Cardiac fibroblast (primary cell): ENCODE measurements at regions not wholly inside any gene's neighbourhood (a gene's known extent, or its start where the extent isn't known, plus 50 kb on each side); places are given as distances from the start of the nearest gene placed in this dataset.
"Not testable (repeated sequence)": the region's sequence is repeated elsewhere in the genome, so short reads cannot be mapped to it uniquely, and the experiment has no call there.

Experiments
- DNase-seq, 2 donors: peaks; one replicate each; pipeline versions ENCODE4 v3.0.0 to v3.0.0-alpha.2; 2010; ENCODE audit warnings: low read depth in 2 of 2
- H3K4me3 ChIP-seq, 2 donors: replicated peaks in 1 of 2; 1 replicate in 1 of 2; 2 replicates in 1 of 2; pipeline ENCODE4 v1.5.1; 2011; ENCODE audit warnings: low read depth in 2 of 2, low read length in 2 of 2, mild to moderate bottlenecking in 2 of 2, moderate library complexity in 1 of 2
- TF ChIP-seq, protein P1 (sequence below): IDR thresholded peaks from one replicate; pipeline ENCODE4 v1.5.1; 2011; ENCODE audit warnings: low read depth, mild to moderate bottlenecking, low read length, inconsistent platforms

DNA sequence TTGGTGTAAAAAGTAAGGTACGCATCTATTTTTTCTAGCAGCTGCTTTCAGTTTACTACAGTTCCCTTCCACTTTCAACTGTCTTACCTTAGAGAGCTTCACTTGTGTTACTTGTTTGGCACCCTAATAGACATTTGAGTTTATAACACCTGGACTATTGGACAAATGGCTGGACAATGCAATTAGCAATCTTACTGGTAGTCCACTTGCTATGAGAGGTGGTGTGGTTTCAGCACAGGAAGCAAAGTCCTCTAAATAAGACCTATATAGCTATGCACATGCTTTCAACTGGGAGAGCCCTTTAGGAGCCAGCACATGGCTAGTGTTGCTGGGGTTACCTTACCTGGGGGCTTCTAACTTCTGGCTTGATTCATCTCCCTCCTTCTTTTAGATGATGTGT lies 119.6 kb upstream of the RANBP3L start:
- TF ChIP-seq, protein P1, sequence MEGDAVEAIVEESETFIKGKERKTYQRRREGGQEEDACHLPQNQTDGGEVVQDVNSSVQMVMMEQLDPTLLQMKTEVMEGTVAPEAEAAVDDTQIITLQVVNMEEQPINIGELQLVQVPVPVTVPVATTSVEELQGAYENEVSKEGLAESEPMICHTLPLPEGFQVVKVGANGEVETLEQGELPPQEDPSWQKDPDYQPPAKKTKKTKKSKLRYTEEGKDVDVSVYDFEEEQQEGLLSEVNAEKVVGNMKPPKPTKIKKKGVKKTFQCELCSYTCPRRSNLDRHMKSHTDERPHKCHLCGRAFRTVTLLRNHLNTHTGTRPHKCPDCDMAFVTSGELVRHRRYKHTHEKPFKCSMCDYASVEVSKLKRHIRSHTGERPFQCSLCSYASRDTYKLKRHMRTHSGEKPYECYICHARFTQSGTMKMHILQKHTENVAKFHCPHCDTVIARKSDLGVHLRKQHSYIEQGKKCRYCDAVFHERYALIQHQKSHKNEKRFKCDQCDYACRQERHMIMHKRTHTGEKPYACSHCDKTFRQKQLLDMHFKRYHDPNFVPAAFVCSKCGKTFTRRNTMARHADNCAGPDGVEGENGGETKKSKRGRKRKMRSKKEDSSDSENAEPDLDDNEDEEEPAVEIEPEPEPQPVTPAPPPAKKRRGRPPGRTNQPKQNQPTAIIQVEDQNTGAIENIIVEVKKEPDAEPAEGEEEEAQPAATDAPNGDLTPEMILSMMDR: no peak
- no peak for DNase-seq
- no peak overlapping the region for H3K4me3 ChIP-seq

DNA sequence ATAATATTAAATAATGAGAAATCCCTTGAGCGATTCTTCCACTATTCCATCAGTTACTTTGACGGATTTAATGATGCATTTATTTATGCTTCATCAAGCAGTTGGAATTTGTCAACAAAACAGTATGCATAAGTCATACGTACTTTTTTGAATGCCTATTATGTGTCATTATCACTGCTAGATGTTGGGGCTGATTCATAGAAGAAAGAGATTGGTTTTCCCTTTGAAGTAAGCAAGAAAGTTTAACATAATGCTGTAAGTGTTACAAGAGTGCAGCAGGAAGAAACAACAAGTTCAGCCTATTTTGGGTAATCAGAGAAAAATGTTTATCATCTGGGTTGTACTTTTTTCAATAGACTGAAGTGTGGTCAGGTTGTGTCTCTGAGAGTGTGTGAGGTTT lies 121.2 kb upstream of the RANBP3L start:
- DNase-seq: peak; percentile 11 to 46
- TF ChIP-seq, protein P1: no peak
- no peak overlapping the region for H3K4me3 ChIP-seq

DNA sequence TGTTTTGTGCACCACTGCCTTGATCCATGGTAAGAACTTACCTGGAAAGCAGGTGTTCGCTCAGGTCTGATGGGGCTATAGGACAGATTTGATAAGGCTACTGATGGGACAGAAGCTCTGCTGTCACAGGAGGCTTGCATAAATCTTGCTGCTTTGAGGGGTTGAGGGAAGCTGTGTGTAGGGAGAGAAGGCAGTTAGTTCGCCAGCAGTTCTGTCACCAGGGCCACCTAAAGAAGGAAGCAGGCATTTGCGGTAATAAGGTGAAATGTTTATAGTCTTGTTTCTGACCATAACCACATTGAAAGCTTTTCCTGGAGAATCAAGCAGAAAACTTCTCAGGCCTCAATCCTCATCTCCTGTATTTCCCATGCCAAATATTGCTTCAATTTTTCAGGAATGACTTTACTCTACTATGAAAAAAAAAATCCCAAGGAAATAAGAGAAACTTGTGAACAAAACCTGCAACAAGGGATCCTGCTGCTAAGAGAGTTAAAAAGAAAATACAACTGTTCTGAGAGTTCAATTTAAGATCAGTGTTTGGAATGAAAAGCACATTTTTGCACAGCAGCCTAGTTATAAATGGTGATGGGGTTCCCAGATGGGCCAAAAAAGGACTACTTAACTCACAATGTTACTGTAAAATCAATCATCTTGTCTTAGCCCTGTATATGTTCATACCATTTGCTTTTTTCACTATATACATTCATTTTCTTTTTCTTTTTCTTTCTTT lies 122.0 kb upstream of the RANBP3L start:
- TF ChIP-seq, protein P1: no peak
- DNase-seq: no peak
- no peak overlapping the region for H3K4me3 ChIP-seq

DNA sequence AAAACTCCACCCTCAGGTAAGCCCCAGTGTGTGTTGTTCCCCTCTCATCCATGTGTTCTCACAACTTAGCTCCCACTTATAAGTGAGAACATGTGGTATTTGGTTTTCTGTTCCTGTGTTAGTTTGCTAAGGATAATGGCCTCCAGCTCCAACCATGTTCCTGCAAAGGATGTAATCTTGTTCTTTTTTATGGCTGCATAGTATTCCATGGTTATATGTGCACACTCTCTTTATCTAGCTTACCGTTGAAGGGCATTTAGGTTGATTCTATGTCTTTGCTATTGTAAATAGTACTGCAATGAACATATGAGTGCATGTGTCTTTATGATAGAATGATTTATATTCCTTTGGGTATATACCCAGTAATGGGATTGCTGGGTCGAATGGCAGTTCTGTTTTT lies 124.4 kb upstream of the RANBP3L start:
- H3K4me3 ChIP-seq, DNase-seq: not testable (repeated sequence)

DNA sequence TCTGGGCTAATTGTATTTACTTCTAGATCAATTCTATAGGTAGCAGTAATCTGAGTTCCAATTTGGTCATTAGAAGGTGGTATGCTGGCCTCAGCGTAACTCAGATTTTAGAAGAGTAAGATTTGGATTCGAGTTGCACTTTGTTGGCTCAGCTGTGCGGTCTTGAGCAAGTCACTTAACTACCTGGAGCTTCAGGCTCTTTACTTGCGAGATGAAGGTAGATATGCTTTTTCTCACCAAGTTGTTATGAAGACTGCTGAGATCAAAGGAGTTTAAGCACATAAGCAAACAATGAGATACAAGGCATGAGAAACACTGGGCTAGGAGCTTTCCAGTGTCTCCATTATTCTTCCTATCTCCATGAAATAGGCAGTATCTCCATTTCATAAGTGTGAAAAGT lies 133.8 kb upstream of the RANBP3L start:
- DNase-seq: no peak
- H3K4me3 ChIP-seq: no peak overlapping the region
- TF ChIP-seq, protein P1: no peak

DNA sequence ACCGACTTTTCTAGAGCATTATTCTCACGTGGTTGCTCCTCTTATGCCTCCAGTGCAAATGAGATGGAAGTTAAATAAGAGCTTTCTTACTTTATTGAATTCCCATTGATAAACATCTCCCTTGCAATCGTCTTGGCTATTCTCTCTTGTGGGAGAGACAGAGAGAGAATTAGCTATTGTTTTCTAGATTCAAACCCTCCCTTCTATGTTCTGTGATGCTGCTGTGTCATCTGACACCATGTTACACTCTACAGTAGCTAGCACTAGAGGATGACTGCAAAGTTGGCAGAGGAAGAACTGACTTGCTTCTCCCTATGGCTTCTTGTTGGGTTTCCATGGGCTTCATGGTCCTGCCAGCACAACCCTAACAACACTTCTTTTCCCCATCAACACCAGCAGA lies 134.6 kb upstream of the RANBP3L start:
- TF ChIP-seq, protein P1: no peak
- no peak overlapping the region for H3K4me3 ChIP-seq
- DNase-seq: no peak

DNA sequence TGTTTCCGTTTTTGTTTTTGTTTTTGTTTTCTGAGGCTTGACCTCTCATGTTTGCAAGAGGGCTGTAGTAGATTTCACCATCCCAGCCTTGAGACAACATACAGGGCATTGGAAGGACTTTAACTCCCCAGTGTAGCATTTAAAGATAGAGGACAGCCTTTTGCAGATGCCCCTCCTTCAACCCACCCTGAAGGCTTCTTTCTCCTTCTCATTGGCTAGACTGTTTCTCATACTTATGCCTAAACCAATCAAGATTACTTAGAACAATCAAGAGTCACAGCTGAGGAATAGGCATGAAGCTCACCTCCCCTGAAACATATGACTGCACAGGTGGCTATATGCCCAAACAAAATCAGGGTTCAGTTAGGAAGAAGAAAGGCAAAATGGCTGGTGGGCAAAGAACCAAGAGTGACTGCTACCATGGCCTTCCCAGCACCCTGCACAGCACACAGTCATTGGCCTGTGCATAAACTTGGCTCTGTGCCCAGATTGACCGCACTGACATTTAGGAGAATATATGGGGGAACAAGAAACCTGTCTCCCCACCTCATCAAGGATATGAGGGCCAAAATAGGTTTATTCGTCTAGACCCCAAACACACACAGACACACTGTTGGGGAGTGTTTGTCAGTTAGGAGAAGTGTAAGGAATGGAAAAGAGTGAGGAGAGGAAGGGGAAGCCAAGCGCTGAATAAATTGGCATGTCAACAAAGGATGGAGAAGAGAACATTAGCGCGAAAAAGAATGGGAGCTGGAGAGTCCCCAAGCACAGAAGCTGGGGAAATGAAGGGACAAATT lies 137.3 kb upstream of the RANBP3L start:
- TF ChIP-seq, protein P1: no peak

More for the DNA sequence above, 137.3 kb upstream of the RANBP3L start:
- no peak for DNase-seq
- H3K4me3 ChIP-seq: no peak overlapping the region
